ENCODE measurements at regions not wholly inside any gene's neighbourhood (a gene's known extent, or its start where the extent isn't known, plus 50 kb on each side); places are given as distances from the start of the nearest gene placed in this dataset.

- peak; percentile 65 for DNase-seq (ENCODE audit: low read depth)
- no peak for TF ChIP-seq CTCF (conservative IDR thresholded peaks at IDR 0.05; ENCODE audit: low read length)
- H3K4me3 ChIP-seq (ENCODE audit: low read length), result no peak overlapping the region
Measured at GRCh38 chr1:93774707-93775106, 93.1 kb upstream of the BCAR3 start.

GRCh38 chr1:93773049-93773838, 91.6 kb upstream of the BCAR3 start:
- H3K4me3 ChIP-seq (ENCODE audit: low read length), result no peak overlapping the region
- no peak for DNase-seq (ENCODE audit: low read depth)
- no peak for TF ChIP-seq CTCF (conservative IDR thresholded peaks at IDR 0.05; ENCODE audit: low read length)

GRCh38 chr1:93771843-93772242, 90.2 kb upstream of the BCAR3 start:
- H3K4me3 ChIP-seq (ENCODE audit: low read length), result no peak overlapping the region
- DNase-seq (ENCODE audit: low read depth), result no peak
- no peak for TF ChIP-seq CTCF (conservative IDR thresholded peaks at IDR 0.05; ENCODE audit: low read length)

GRCh38 chr1:93770640-93771039, 89.0 kb upstream of the BCAR3 start:
- no peak for DNase-seq (ENCODE audit: low read depth)
- no peak for TF ChIP-seq CTCF (conservative IDR thresholded peaks at IDR 0.05; ENCODE audit: low read length)
- H3K4me3 ChIP-seq (ENCODE audit: low read length), result no peak overlapping the region

- TF ChIP-seq CTCF (conservative IDR thresholded peaks at IDR 0.05; ENCODE audit: low read length), result no peak
- no peak overlapping the region for H3K4me3 ChIP-seq (ENCODE audit: low read length)
- no peak for DNase-seq (ENCODE audit: low read depth)
Measured at GRCh38 chr1:93769777-93770176, 88.1 kb upstream of the BCAR3 start.

GRCh38 chr1:93768380-93768863, 86.8 kb upstream of the BCAR3 start:
- no peak for DNase-seq (ENCODE audit: low read depth)
- no peak for TF ChIP-seq CTCF (conservative IDR thresholded peaks at IDR 0.05; ENCODE audit: low read length)
- H3K4me3 ChIP-seq (ENCODE audit: low read length), result no peak overlapping the region

GRCh38 chr1:93766451-93766850, 84.8 kb upstream of the BCAR3 start:
- TF ChIP-seq CTCF (conservative IDR thresholded peaks at IDR 0.05; ENCODE audit: low read length), result no peak
- no peak for DNase-seq (ENCODE audit: low read depth)
- H3K4me3 ChIP-seq (ENCODE audit: low read length), result no peak overlapping the region

Measured in AG10803 (cell line).